SK-N-SH (cell line): ENCODE measurements at regions not wholly inside any gene's neighbourhood (a gene's known extent, or its start where the extent isn't known, plus 50 kb on each side); places are given as distances from the start of the nearest gene placed in this dataset.

Source experiments
- CTCF ChIA-PET: fragments of 300-600, 350-600 bp; formaldehyde crosslinking; extraction: SDS; loops from one replicate; lab custom pipeline; 2021; lab: Yijun Ruan, JAX
- POLR2A ChIA-PET: fragments of 350-600 bp; sonication (Branson Sonifier 250); formaldehyde crosslinking; extraction: SDS; loops from one replicate; lab custom pipeline; 2020; ENCODE audit warnings: antibody characterized with exemption, inconsistent platforms; lab: Yijun Ruan, JAX
- DNase-seq: peaks from one replicate; pipeline ENCODE4 v3.0.0; 2012
- H2AFZ ChIP-seq: fragments of 200-600 bp; sonication (generic); 2 replicates; pipeline ENCODE4 v1.8.1; 2016; ENCODE audit warnings: antibody characterized with exemption, mild to moderate bottlenecking, low read depth
- H3F3A ChIP-seq: fragments of 200-600 bp; sonication (generic); replicated peaks from 2 replicates; pipeline ENCODE3; 2016; ENCODE audit warnings: antibody characterized with exemption, mild to moderate bottlenecking; ENCODE audit not compliant: insufficient read depth
- H3K27ac ChIP-seq, 2 experiments: fragments of 200-500 bp in 1 of 2; fragments of 200-600 bp in 1 of 2; sonication (Bioruptor generic) in 1 of 2; sonication (generic), shearing (Covaris generic) in 1 of 2; 2 replicates each; pipeline versions ENCODE4 v1.5.1 to v1.6.1; 2014 to 2016; ENCODE audit warnings: low read depth in 2 of 2, inconsistent platforms in 1 of 2, low read length in 1 of 2, mild to moderate bottlenecking in 1 of 2, mixed read lengths in 1 of 2
- H3K27me3 ChIP-seq: fragments of 200-600 bp; sonication (generic), shearing (Covaris generic); 2 replicates; pipeline ENCODE4 v1.6.1; 2016; ENCODE audit warnings: mixed run types; ENCODE audit not compliant: insufficient read depth
- H3K36me3 ChIP-seq, 2 experiments: fragments of 200-500 bp in 1 of 2; fragments of 200-600 bp in 1 of 2; sonication (Bioruptor generic) in 1 of 2; sonication (generic) in 1 of 2; replicated peaks in 1 of 2; 2 replicates each; pipeline versions ENCODE3 to v1.5.1; 2014 to 2016; ENCODE audit warnings: low read length in 1 of 2, mild to moderate bottlenecking in 1 of 2; ENCODE audit not compliant: insufficient read depth in 2 of 2, control insufficient read depth in 1 of 2
- H3K4me1 ChIP-seq, 2 experiments: fragments of 200-500 bp in 1 of 2; fragments of 200-600 bp in 1 of 2; sonication (Bioruptor generic) in 1 of 2; sonication (generic), shearing (Covaris generic) in 1 of 2; 2 replicates each; pipeline versions ENCODE4 v1.5.1 to v1.6.1; 2014 to 2016; ENCODE audit warnings: low read depth in 1 of 2, low read length in 1 of 2, mixed run types in 1 of 2; ENCODE audit not compliant: insufficient read depth in 2 of 2, control insufficient read depth in 1 of 2
- H3K4me2 ChIP-seq: fragments of 200-600 bp; sonication (generic), shearing (Covaris generic); 2 replicates; pipeline ENCODE4 v1.6.1; 2017; ENCODE audit warnings: mixed run types
- H3K4me3 ChIP-seq, 2 experiments: fragments of 200-500 bp in 1 of 2; fragments of 200-600 bp in 1 of 2; sonication (Bioruptor generic) in 1 of 2; sonication (generic), shearing (Covaris generic) in 1 of 2; 2 replicates each; pipeline versions ENCODE4 v1.5.1 to v1.8.1; 2014 to 2016; ENCODE audit warnings: low read depth in 2 of 2, inconsistent platforms in 1 of 2, low read length in 1 of 2, mild to moderate bottlenecking in 1 of 2, mixed read lengths in 1 of 2, moderate library complexity in 1 of 2
- H3K79me2 ChIP-seq: fragments of 200-600 bp; sonication (generic); 2 replicates; pipeline ENCODE4 v1.8.1; 2017; ENCODE audit warnings: mild to moderate bottlenecking; ENCODE audit not compliant: insufficient read depth
- H3K9ac ChIP-seq: fragments of 200-600 bp; sonication (generic); 2 replicates; pipeline ENCODE4 v1.6.1; 2017; ENCODE audit warnings: mixed run types
- H3K9me2 ChIP-seq: fragments of 200-600 bp; sonication (generic); 2 replicates; pipeline ENCODE4 v1.6.1; 2017; ENCODE audit warnings: mixed run types
- H3K9me3 ChIP-seq: fragments of 200-600 bp; sonication (generic); 2 replicates; pipeline ENCODE4 v1.6.1; 2017; ENCODE audit warnings: mixed run types, mild to moderate bottlenecking, moderate library complexity
- H4K20me1 ChIP-seq: fragments of 200-600 bp; sonication (generic); 2 replicates; pipeline ENCODE4 v1.6.1; 2017; ENCODE audit warnings: mild to moderate bottlenecking, mixed run types; ENCODE audit not compliant: insufficient read depth
- CHD2 ChIP-seq: fragments of 150-350 bp; IDR thresholded peaks from 2 replicates; pipeline ENCODE4 v1.6.1; 2018; ENCODE audit warnings: low read length; ENCODE audit not compliant: partially characterized antibody
- FOSL2 ChIP-seq: IDR thresholded peaks from 2 replicates; pipeline ENCODE4 v1.4.0; 2012; ENCODE audit warnings: low read depth, mild to moderate bottlenecking, moderate library complexity, borderline replicate concordance
- FOXJ3 ChIP-seq: sonication (generic); formaldehyde crosslinking; IDR thresholded peaks from 2 replicates; pipeline ENCODE4 v1.5.1; 2020; ENCODE audit warnings: mild to moderate bottlenecking, missing genetic modification reagents
- MEF2A ChIP-seq: IDR thresholded peaks from 2 replicates; pipeline ENCODE4 v1.4.0; 2012; ENCODE audit warnings: low read depth, borderline replicate concordance
- NFIC ChIP-seq: IDR thresholded peaks from 2 replicates; pipeline ENCODE4 v1.4.0; 2012; ENCODE audit warnings: borderline replicate concordance
- RXRA ChIP-seq: IDR thresholded peaks from 2 replicates; pipeline ENCODE4 v1.4.0; 2012; ENCODE audit warnings: low read depth, mild to moderate bottlenecking, borderline replicate concordance
- SIN3A ChIP-seq: IDR thresholded peaks from 2 replicates; pipeline ENCODE4 v1.6.1; 2012; ENCODE audit warnings: low read depth, mild to moderate bottlenecking, low read length, moderate library complexity, borderline replicate concordance
- TAF1 ChIP-seq: IDR thresholded peaks from 2 replicates; pipeline ENCODE4 v1.6.1; 2012; ENCODE audit warnings: low read depth, mild to moderate bottlenecking, low read length, moderate library complexity, borderline replicate concordance
- TCF12 ChIP-seq: IDR thresholded peaks from 2 replicates; pipeline ENCODE4 v1.4.0; 2012
- WGBS: methylation state at CpG from one replicate; pipeline ENCODE4 v1.1.6; 2017; ENCODE audit warnings: low lambda C conversion rate; 5-methylcytosine and 5-hydroxymethylcytosine counted together
- TF ChIP-seq, protein P1 (sequence below): IDR thresholded peaks from 2 replicates; pipeline ENCODE4 v1.4.0; 2012; ENCODE audit warnings: low read depth, borderline replicate concordance
- TF ChIP-seq, protein P2 (sequence below): IDR thresholded peaks from 2 replicates; pipeline ENCODE4 v1.4.0; 2012; ENCODE audit warnings: low read depth
- TF ChIP-seq, protein P3 (sequence below): IDR thresholded peaks from 2 replicates; pipeline ENCODE4 v1.4.0; 2012; ENCODE audit warnings: low read depth, borderline replicate concordance
- TF ChIP-seq, protein P4 (sequence below): IDR thresholded peaks from 2 replicates; pipeline ENCODE4; 2012

DNA sequence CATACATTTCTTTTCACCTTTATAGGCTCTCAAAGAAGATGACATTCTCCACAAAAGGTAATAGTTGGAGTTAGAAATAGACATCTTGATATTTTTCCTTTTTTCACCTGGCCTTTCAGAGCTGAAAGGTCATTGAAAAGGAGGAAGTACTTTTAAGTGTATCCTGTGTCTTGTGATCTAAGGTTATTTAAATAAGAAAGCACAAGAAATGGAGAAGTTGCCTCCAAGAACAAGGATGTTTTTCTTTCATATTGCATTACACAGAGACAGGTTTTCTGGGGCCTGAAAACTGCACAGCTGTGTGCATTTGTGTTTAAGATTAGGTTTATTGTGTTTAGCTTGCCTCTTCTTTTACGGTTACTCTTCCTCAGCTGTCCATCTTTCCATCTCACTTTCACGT lies 103.4 kb upstream of the SEMA3D start:
- Histone ChIP-seq H3K36me3 (no peaks in the 10 kb centered on the region), H3F3A (no peaks in the 10 kb centered on the region), H4K20me1 (no peaks in the 10 kb centered on the region), H3K79me2 (no peaks in the 10 kb centered on the region), H3K4me1 (no peaks in the 10 kb centered on the region), H3K4me2 (no peak overlapping the region), H3K9me2 (no peaks in the 10 kb centered on the region), H2AFZ (no peak overlapping the region), H3K9ac (no peak overlapping the region), H3K4me3 (no peak overlapping the region), H3K27ac (no peak overlapping the region)
- WGBS: 73% methylated on average over 2 of the region's 2 CpGs
- ChIA-PET CTCF (interaction anchor here (0.6 to 1.1 kb wide), 3 partner anchors 11 to 529 kb away, joined by 3 read pairs; no protein-coding TSS in a partner anchor), POLR2A (no interaction called here)
- no peak for DNase-seq
- TF ChIP-seq RXRA (no peak), CHD2 (no peak), FOXJ3 (no peak), NFIC (no peak), FOSL2 (no peak), MEF2A (no peak), TAF1 (no peak), TCF12 (no peak)
- TF ChIP-seq, protein P1, sequence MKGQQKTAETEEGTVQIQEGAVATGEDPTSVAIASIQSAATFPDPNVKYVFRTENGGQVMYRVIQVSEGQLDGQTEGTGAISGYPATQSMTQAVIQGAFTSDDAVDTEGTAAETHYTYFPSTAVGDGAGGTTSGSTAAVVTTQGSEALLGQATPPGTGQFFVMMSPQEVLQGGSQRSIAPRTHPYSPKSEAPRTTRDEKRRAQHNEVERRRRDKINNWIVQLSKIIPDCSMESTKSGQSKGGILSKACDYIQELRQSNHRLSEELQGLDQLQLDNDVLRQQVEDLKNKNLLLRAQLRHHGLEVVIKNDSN: no peak
- TF ChIP-seq, protein P2, sequence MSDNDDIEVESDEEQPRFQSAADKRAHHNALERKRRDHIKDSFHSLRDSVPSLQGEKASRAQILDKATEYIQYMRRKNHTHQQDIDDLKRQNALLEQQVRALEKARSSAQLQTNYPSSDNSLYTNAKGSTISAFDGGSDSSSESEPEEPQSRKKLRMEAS: no peak
- TF ChIP-seq, protein P3, sequence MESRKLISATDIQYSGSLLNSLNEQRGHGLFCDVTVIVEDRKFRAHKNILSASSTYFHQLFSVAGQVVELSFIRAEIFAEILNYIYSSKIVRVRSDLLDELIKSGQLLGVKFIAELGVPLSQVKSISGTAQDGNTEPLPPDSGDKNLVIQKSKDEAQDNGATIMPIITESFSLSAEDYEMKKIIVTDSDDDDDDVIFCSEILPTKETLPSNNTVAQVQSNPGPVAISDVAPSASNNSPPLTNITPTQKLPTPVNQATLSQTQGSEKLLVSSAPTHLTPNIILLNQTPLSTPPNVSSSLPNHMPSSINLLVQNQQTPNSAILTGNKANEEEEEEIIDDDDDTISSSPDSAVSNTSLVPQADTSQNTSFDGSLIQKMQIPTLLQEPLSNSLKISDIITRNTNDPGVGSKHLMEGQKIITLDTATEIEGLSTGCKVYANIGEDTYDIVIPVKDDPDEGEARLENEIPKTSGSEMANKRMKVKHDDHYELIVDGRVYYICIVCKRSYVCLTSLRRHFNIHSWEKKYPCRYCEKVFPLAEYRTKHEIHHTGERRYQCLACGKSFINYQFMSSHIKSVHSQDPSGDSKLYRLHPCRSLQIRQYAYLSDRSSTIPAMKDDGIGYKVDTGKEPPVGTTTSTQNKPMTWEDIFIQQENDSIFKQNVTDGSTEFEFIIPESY: no peak
- TF ChIP-seq, protein P4, sequence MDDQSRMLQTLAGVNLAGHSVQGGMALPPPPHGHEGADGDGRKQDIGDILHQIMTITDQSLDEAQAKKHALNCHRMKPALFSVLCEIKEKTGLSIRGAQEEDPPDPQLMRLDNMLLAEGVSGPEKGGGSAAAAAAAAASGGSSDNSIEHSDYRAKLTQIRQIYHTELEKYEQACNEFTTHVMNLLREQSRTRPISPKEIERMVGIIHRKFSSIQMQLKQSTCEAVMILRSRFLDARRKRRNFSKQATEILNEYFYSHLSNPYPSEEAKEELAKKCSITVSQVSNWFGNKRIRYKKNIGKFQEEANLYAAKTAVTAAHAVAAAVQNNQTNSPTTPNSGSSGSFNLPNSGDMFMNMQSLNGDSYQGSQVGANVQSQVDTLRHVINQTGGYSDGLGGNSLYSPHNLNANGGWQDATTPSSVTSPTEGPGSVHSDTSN: no peak
- TF ChIP-seq, all 33 proteins: peak for 0
- no peaks in the 10 kb centered on the region for H3K27me3 ChIP-seq
- no peaks in the 10 kb centered on the region for H3K9me3 ChIP-seq

DNA sequence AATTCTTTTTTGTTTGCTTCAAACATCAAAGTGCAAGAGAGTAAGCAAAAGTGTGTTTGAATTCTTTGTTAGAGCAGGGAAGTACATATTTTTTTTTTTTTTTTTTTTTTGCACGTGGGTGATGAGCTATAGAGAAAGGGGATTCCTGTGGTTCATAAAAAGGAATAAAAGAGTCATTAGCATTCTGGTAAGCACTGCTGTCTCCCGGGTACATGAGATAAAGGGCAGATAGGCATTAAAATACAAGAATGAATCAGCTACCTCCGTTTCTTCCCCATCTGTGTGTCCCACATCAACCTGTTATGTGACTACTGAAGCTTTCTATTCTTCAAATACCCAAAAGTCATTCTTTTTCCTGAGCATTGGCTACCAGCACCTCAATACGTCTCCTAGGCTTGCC lies 102.4 kb upstream of the SEMA3D start:
- Histone ChIP-seq H2AFZ (no peak overlapping the region), H3K27me3 (no peaks in the 10 kb centered on the region), H3K9ac (no peak overlapping the region), H3F3A (no peaks in the 10 kb centered on the region), H3K4me1 (no peaks in the 10 kb centered on the region), H3K4me3 (no peak overlapping the region), H3K36me3 (no peaks in the 10 kb centered on the region), H3K9me2 (no peaks in the 10 kb centered on the region), H3K27ac (no peak overlapping the region), H4K20me1 (no peaks in the 10 kb centered on the region), H3K79me2 (no peaks in the 10 kb centered on the region), H3K4me2 (no peak overlapping the region), H3K9me3 (no peaks in the 10 kb centered on the region)
- WGBS: 53% methylated on average over 4 of the region's 4 CpGs
- CTCF ChIA-PET: interaction anchor here (0.8 to 1.2 kb wide), 4 partner anchors 10 to 1181 kb away, joined by 3 read pairs; no protein-coding TSS in a partner anchor
- TF ChIP-seq SIN3A: no peak
- POLR2A ChIA-PET: no interaction called here
- no peak for DNase-seq
